ENCODE measurements at regions not wholly inside any gene's neighbourhood (a gene's known extent, or its start where the extent isn't known, plus 50 kb on each side); places are given as distances from the start of the nearest gene placed in this dataset.

DNA sequence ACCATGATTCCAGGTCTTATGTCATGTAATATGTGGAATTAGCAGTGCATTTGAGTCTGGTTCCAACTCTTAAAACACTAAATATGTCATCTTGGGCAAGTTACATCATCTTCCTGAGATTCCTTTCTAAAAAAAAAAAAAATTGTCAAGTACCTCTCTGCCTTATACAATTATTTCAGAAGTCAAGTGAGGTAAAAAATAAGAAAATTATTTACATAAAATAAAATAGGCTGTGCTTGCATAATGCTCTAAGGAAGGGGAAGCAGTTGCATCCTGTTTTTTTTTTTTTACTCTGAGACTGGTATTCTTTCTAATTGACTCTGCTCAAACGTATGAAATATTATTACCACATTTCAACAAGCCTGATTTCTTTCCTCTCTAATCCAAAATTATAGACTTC is 55.1 kb upstream of the SEMA3A start:
- TF ChIP-seq ZNF384 (IDR thresholded peaks at IDR 0.05) (no peak), FOXK2 (IDR thresholded peaks at IDR 0.05) (no peak), NFRKB (IDR thresholded peaks at IDR 0.05) (no peak), HDGF (IDR thresholded peaks at IDR 0.05; ENCODE audit: borderline replicate concordance) (no peak), ARNT (IDR thresholded peaks at IDR 0.05) (no peak)
- DNase-seq (ENCODE audit: extremely low spot score): no peak
- ChIA-PET CTCF (no interaction called here), POLR2A (no interaction called here)

GRCh38 chr7:84248843-84249242 is 54.3 kb upstream of the SEMA3A start:
- TF ChIP-seq SP1 (IDR thresholded peaks at IDR 0.05) (no peak), LEF1 (IDR thresholded peaks at IDR 0.05; ENCODE audit: borderline replicate concordance) (no peak), SUZ12 (IDR thresholded peaks at IDR 0.05) (no peak), FOXA1 (IDR thresholded peaks at IDR 0.05) (no peak), CTBP1 (IDR thresholded peaks at IDR 0.05; ENCODE audit: borderline replicate concordance) (no peak), ARNT (IDR thresholded peaks at IDR 0.05) (no peak), TARDBP (IDR thresholded peaks at IDR 0.05) (no peak)

DNA sequence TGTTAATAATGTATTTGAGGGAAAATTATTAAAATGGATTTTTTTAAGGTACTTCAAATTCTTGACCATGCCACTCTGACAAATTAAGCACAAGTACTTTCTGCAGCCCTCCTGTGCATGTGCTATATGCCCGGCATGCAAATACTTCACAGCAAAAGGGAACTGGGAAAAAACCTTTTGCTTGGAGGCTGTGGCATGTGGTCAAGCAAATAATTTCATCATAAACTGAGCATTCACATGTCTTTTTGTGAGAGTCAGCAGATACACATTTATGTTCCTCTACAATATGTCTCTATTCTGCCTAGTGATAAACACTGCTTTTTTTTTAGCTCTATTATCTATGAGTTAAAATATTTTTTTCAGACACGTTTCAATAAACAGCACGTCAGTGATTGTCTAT is 53.7 kb upstream of the SEMA3A start:
- POLR2A ChIA-PET: no interaction called here
- CTCF ChIA-PET: no interaction called here

More at GRCh38 chr7:84248843-84249242, 54.3 kb upstream of the SEMA3A start:
- DNase-seq (ENCODE audit: extremely low spot score): no peak
- ChIA-PET POLR2A (no interaction called here), CTCF (no interaction called here)

DNA sequence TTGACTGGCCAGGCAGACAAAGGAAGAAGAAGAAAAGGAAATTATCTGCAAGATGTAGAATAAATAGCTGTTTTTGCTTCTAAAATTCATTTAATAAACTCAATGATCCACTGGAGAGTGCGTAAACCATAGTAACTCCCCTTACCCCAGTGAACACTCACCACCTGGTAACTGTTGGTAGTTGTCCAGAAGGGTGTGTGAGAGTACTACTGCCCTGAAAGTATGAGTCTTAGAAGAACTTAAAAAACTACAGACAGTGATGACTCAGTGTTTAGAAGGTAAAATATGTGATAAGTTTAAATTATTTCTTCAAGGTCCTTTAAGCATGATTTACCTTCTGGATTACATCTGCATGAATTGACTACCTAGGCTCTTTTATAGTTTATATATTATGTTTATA is 53.0 kb upstream of the SEMA3A start:
- TF ChIP-seq FOXM1 (IDR thresholded peaks at IDR 0.05; ENCODE audit: borderline replicate concordance) (no peak), TARDBP (IDR thresholded peaks at IDR 0.05) (no peak), CTBP1 (IDR thresholded peaks at IDR 0.05; ENCODE audit: borderline replicate concordance) (no peak), HDGF (IDR thresholded peaks at IDR 0.05; ENCODE audit: borderline replicate concordance) (no peak), SUZ12 (IDR thresholded peaks at IDR 0.05) (no peak), LEF1 (IDR thresholded peaks at IDR 0.05; ENCODE audit: borderline replicate concordance) (no peak), ELF4 (IDR thresholded peaks at IDR 0.05) (no peak), FOXA1 (IDR thresholded peaks at IDR 0.05) (no peak), ZNF384 (IDR thresholded peaks at IDR 0.05) (no peak), L3MBTL2 (conservative IDR thresholded peaks at IDR 0.05) (no peak), NFRKB (IDR thresholded peaks at IDR 0.05) (no peak), ARNT (IDR thresholded peaks at IDR 0.05) (no peak)
- TF ChIP-seq, protein P1, sequence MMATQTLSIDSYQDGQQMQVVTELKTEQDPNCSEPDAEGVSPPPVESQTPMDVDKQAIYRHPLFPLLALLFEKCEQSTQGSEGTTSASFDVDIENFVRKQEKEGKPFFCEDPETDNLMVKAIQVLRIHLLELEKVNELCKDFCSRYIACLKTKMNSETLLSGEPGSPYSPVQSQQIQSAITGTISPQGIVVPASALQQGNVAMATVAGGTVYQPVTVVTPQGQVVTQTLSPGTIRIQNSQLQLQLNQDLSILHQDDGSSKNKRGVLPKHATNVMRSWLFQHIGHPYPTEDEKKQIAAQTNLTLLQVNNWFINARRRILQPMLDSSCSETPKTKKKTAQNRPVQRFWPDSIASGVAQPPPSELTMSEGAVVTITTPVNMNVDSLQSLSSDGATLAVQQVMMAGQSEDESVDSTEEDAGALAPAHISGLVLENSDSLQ (IDR thresholded peaks at IDR 0.05): no peak
- POLR2A ChIA-PET: no interaction called here
- DNase-seq (ENCODE audit: extremely low spot score): no peak
- CTCF ChIA-PET: no interaction called here

More for the DNA sequence above, 53.7 kb upstream of the SEMA3A start:
- DNase-seq (ENCODE audit: extremely low spot score): no peak
- no peak for TF ChIP-seq TARDBP (IDR thresholded peaks at IDR 0.05)
- no peak for TF ChIP-seq FOXA1 (IDR thresholded peaks at IDR 0.05)
- TF ChIP-seq ZNF384 (IDR thresholded peaks at IDR 0.05): no peak
- no peak for TF ChIP-seq L3MBTL2 (conservative IDR thresholded peaks at IDR 0.05)
- no peak for TF ChIP-seq BHLHE40 (IDR thresholded peaks at IDR 0.05; ENCODE audit: borderline replicate concordance)
- TF ChIP-seq FOXK2 (IDR thresholded peaks at IDR 0.05): no peak
- no peak for TF ChIP-seq HDGF (IDR thresholded peaks at IDR 0.05; ENCODE audit: borderline replicate concordance)
- no peak for TF ChIP-seq NFRKB (IDR thresholded peaks at IDR 0.05)
- TF ChIP-seq ARNT (IDR thresholded peaks at IDR 0.05): no peak
- TF ChIP-seq LEF1 (IDR thresholded peaks at IDR 0.05; ENCODE audit: borderline replicate concordance): no peak
- no peak for TF ChIP-seq CTBP1 (IDR thresholded peaks at IDR 0.05; ENCODE audit: borderline replicate concordance)

- no peak for DNase-seq (ENCODE audit: extremely low spot score)
- CTCF ChIA-PET: interaction anchor here (1.3 kb wide), 1 partner anchor 310 kb away, joined by 3 read pairs; no protein-coding TSS in a partner anchor
- POLR2A ChIA-PET: no interaction called here
These were observed 51.2 kb upstream of the SEMA3A start for GRCh38 chr7:84245835-84246234.

More at GRCh38 chr7:84245835-84246234, 51.2 kb upstream of the SEMA3A start:
- no peak for TF ChIP-seq CTBP1 (IDR thresholded peaks at IDR 0.05; ENCODE audit: borderline replicate concordance)
- TF ChIP-seq BHLHE40 (IDR thresholded peaks at IDR 0.05; ENCODE audit: borderline replicate concordance): no peak
- TF ChIP-seq FOXK2 (IDR thresholded peaks at IDR 0.05): no peak
- TF ChIP-seq L3MBTL2 (conservative IDR thresholded peaks at IDR 0.05): no peak

All from HEK293T (cell line).